OCI-M1 (cell line): ENCODE measurements at regions not wholly inside any gene's neighbourhood (a gene's known extent, or its start where the extent isn't known, plus 50 kb on each side); places are given as distances from the start of the nearest gene placed in this dataset.

Experiments used
- DNase-seq: peaks from one replicate; lab custom pipeline; 2025; lab: John Stamatoyannopoulos, UW

DNA sequence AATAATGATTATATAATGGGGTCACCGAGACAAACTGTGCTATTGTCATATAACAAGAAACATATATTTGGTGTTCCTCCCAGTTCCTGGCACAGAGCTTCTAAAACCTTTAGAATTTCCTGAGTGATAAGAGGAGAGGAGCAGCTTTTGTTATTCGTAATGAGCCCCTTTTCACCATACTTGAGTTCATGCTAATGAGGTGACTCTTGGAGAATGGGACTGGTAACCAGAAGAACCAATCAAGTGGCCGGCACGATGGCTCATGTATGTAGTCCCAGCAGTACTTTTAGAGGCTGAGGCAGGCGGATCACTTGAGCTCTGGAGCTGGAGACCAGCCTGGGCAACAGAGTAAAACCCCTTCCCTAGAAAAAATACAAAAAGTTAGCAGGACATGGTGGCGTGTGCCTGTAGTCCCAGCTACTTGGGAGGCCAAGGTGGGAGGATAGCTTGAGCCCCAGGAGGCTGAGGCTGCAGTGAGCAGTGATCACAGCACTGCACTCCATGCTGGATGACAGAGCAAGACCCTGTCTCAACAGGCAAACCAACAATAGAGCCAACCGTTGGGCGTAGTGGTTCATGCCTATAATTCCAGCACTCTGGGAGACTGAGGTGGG, 62.7 kb upstream of the FTH1 start:
- no peak for DNase-seq

DNA sequence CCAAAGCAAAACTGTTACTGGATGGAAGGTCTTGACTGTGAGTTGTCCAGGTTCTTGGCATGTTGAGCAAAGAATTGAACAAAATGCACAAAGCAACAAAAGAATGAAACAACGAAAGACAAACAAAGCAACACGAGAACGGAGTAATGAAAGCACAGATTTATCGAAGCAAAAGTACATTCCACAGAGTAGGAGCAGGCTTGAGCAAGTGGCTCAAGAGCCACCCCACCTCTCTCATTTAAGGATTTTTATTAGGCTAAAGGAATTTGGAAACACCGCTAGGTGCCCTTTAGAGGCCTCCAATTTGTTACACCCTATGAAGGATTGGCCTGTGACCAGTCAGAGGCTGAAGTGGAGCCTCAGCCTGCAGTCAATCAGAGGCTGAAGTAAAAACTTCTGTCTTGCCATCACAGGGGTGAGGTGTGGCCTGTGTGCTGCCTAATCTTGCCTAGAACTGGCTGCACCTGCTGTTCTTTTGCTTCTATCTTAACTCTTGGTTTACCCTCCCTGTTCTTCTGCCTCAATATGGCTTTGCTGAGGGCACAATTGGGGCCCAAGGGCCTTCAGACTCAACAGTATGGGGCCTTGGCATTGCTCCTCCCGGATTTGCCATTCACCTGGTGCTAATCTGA, 59.4 kb upstream of the FTH1 start:
- no peak for DNase-seq

DNA sequence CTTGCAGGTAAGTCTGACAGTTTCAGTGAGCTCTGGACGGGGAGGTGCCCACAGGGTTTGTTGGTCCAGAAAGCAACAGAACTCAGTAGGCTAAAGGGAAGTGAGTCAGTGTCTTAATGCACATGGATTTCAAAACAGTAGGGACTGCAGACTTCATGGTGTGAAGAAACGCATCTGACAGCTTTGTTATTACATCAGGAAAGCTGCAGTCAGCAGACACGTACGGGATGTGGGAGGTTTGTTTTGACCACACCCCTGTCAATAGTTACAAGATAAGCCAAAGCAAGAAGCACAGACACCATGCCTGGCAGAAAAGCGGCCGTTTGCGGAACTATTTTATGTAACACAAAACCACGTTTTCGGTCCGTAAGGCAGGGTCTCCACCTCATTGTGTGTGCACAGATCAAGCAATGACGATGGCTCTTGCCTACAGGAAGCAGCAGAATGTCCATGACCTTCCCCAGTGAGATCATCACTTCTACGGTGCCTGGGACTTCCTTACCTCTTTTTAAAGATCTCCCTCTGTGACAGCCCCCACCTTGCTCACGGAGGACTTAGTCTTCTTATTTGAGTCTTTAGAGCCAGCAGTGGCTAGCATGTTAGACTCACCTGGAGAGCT, 58.2 kb upstream of the FTH1 start:
- peak; percentile 98 for DNase-seq

DNA sequence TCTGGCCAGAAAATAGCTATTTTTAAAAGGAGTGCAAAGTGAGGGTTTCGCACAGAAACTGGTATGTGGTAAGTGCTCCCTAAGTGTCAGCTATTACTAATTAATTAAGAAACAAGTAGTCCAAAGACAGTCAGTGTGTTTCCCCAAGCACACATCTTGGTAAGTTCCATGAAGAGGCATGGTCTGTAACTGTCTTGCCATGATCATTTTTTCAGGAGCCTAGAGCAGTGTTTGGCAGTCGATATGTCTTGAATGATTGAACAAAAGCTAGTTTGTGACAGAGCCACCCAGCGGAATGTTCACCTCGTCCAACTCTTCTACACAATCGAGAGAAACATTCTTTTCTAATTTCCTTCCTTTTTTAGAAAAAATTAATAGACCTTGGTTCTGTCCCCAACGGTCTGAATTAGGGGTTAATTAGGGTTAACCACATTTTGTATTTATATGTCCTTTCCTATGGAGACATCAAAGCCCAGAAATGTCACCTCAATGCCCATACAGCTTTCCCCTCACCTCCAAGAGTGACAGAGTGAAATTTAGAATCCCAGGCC, 57.6 kb upstream of the FTH1 start:
- DNase-seq = peak; percentile 73

DNA sequence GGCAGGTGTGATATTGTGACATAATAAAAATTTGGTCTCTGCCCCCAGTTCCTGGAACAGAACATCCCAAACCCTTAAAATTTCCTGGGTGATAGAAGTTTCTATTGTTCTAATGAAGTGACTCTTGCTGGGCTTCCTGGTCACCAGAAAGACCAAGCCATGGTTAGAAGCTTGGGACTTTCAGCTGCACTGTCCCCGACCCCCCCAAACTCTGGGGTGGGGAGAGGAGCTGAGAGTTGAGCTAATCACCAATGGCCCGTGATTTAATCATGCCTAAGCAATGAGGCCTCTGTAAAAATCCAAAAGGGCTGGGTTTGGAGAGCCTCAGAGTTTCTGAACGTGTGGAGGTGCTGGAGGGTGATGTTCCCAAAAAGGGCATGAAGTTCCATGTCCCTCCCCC, 54.8 kb upstream of the FTH1 start:
- DNase-seq = no peak

DNA sequence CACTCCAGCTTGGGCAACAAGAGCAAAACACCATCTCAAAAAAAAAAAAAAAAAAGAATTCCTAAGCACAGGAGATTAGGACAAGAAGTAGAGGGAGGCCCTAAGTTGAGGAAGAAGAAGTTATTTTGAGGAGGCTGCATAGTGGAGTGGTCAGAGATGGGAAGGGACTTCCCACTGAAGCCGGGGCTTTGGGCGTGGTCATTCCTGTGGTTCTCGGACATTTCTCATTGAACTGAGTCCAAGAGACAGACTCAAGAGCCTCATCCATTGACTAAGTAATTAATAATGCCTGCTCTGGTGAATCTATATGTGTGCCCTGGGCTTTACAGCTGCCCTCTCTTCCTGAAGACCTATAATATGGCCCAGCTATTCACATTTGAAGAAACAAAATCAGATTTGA, 53.2 kb upstream of the FTH1 start:
- DNase-seq = no peak

DNA sequence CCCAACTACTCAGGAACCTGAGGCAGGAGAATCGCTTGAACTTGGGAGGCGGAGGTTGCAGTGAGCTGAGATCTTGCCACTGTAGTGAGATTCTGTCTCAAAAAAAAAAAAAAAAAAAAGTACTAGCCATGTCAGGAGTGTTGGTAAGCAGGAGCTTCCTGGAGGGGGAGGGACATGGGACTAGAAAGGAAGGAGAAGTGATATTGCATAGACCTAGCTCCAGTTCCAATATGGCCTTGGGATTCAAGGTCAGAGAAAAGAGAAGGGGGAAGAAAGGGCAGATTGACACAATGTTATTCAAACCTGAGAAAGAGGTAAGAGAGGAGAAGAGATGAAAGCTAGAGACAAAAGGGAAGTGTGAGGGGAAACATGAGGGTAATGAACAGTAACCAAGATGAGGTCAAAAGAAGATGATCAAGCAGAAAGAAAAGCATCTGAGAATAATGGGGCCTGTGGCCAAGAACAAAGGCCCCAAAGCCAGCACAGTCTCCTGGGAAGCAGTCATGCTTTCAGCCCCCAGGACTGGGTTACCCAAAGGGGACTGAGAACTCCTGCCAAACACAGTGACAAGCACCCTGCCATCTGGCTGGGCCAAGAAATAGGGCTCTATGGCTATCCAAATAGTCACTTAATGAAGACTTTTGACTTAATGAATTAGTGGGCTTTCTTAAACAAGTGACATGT, 51.7 kb upstream of the FTH1 start:
- no peak for DNase-seq

DNA sequence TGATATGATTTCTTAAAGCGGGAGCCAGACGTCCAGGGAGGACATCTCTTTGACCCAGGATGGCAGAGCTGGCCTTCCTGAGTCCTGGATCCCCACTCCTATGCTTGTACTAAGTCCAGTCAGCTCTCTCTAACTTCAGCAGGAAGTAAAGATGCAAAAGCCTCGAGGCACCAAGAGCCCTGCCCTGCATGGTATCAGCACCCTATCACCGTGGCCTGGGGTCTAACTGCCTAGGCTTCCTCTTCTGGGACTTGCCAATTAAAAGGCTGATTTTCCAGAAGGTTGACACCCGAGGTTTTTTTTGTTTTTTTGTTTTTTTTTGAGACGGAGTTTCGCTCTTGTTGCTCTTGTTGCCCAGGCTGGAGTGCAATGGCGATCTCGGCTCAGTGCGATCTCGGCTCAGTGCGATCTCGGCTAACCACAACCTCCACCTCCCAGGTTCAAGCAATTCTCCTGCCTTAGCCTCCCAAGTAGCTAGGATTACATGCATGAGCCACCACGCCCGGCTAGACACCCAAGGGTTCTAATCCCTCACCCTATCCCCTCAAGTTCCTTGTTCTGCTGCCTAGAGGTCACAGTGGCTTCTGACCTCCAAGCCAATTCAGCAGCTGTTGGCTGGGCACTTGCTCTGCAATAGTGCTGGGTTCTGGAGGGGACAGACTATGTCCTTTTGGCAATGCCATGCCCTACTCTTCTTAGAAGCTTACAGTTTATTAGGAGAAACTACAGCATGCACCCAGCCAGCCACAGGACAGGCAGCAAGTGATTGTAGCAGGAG, 50.6 kb upstream of the FTH1 start:
- DNase-seq = no peak
